Loucy (cell line): ENCODE measurements at regions not wholly inside any gene's neighbourhood (a gene's known extent, or its start where the extent isn't known, plus 50 kb on each side); places are given as distances from the start of the nearest gene placed in this dataset.

ENCODE experiments used
- CTCF ChIP-seq: fragments of 200-600 bp; sonication (generic); conservative IDR thresholded peaks from 2 replicates; pipeline ENCODE4 v1.5.1; 2014; ENCODE audit warnings: mild to moderate bottlenecking, antibody characterized with exemption, low read length
- EZH2phosphoT487 ChIP-seq: fragments of 200-600 bp; IDR thresholded peaks from 2 replicates; pipeline ENCODE4 v1.6.1; 2018; ENCODE audit warnings: antibody characterized with exemption, mild to moderate bottlenecking, moderate library complexity, borderline replicate concordance

GRCh38 chr4:134955059-134955458, 753.5 kb upstream of the PABPC4L start:
- TF ChIP-seq CTCF (no peak), EZH2phosphoT487 (no peak)
